GM20431 (cell line): ENCODE measurements at regions not wholly inside any gene's neighbourhood (a gene's known extent, or its start where the extent isn't known, plus 50 kb on each side); places are given as distances from the start of the nearest gene placed in this dataset.

ENCODE experiments used
- in situ Hi-C: fragments of 300-500 bp; cut with MseI, MboI; formaldehyde crosslinking; loops from one replicate; pipeline ENCODE4 v1.15.0; 2020; ENCODE audit warnings: low sequenced_read_pairs; ENCODE audit not compliant: unreplicated experiment

DNA sequence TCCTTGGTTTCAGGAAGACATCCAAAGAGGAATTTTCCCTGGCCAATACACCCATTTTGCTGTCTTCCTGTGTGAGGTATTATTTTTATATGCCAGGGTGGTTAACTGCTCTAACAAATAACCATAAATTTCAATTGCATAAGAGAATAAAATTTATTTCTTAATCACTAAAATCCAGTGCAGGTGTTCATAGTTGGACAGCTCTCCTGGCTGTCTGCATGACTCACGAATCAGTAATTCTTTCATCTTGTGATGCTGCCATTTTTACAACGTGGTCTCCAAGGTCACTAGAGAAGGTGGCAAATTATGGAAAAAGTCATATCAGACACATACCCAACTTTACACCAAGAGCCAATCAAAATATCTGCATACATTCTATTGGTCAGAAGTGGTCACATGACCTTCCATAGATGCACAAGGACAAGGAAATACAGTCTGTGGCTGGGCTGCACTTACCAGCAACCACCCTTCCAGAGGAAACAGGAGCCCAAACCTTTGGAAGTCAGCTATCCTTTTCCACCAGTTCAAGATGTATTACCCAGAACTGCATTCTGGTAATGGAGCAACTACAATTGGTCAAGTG lies 193.5 kb upstream of the PLEKHG7 start:
- in situ Hi-C loops: no loop called here

DNA sequence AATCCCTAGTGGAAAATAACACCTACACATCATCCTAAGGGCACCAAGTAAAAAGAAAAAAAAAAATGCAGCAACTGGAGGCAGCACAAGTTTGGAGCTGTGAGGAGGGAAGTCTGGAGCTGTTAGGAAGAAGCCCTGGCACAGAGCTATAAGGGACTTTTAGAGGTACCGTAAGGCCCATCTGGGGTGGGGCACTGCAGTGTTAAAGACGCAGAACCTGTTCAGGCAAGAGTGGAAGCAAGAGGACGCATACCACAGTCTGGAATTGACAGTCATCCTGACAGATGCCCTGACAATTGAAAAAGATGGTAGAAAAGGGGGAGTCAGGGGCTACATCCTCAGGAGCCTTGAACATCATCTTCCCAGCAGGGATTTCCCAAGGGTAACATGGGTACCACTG lies 195.9 kb upstream of the PLEKHG7 start:
- in situ Hi-C loops: no loop called here

DNA sequence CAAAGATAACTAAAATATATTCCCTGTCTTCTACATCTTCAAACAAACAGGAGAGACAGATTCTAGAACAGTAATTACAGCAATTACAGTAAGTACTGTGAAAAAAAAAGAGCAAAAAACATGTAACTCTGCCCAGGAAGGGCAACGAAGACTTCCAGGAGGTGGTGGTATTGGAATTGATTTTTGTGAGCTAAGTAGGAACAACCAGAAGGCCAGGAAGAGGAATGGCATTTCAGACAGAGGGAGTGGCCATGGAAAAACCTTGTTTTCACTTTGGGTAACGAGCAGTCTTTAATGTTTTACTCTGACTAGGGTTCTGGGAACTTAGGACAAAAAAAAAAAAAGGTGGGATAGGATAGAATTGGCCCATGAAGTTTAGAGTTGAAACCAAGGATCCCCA lies 196.3 kb upstream of the PLEKHG7 start:
- in situ Hi-C loops: no loop called here

DNA sequence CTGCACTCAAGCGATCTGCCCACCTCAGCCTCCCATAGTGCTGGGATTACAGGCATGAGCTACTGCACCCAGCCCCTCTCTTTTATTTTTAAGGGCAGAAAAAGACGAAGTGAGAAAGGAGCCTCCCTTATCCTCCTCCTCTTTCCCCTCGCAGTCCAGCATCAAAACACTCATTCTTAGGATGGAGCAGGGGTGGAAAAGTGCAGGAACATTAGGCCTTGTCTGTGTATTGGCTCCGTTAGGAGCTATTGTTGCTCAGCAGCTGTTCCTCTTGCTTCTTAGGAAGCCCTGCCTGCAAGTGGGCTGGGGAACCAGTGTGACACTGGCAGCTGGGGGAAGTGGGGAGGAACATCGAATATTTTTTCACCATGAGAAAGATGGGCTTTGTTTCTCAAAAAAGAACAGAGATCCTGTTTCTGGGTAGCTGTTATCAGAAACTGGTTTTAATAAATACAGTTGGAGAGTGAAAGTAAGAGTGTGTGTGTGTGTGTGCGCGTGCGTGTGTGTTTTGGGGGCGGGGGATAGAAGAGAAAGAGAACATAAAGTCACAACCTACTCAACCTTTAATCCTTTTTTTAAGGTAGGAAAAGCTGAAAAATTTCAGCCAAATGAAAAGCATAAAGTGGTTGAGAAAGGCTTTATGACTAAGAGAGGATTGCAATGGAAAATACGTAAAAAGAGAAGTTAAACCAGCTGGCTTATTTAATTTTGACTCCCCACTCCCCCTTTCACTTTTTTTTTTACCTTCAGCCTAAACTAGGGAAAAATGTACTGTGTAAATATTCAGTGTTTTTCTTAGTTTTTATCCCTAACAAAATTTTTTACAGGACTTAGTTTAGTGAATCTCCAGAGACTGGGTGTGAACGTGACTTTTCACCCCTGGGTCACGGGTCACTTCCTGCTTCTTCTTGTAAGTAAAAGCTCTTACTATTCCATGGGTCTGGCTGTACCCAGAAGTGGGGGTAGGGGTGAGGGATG lies 197.2 kb upstream of the PLEKHG7 start:
- in situ Hi-C loops: no loop called here

DNA sequence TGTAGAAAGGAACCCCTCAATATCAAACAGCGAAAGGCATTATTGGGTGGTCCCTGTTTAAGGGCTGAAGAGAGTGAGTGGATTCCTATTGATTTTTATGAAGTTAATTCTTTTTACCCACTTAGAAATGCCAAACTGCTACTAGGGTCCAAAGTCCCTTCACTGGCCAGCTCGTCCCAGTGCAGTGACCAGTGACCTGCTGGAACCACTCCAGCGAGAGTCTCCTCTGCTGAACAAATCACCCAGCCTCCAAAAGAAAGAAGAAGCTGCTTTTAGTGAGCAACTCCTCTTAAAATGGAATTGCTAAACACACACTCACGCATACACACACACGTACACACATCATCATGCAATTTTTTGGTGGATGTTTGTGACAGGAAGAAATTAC lies 198.2 kb upstream of the PLEKHG7 start:
- in situ Hi-C loops: no loop called here

DNA sequence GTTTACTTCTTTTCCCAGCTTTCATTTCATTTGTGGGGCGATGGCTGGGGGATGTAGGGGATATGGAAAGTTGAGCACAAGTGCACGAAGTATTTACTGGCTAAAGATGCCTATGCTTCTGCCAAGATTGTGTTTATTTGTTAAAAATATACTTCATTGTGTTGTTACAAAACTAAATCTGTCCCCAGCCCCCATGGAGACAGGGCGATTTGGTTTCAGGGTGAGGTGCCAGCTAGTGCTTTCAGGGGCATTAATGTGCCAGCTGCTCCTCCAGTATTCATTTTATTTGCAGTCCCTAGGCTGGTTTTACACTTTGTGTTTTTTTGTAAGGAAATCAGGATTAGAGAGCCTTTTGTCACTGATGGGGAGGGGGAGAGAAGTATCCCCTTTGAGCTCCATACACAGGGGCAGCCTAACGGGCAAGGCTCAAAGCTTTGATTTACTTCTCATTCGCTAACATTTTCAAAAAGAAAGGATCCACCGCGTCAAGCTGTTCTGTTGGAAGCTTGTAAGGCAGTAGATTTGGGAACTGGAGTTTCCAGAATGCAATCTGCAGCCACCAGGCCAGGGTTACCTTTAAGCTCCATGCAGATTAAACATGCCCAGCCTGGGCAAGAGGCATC lies 198.7 kb upstream of the PLEKHG7 start:
- in situ Hi-C loops: no loop called here

DNA sequence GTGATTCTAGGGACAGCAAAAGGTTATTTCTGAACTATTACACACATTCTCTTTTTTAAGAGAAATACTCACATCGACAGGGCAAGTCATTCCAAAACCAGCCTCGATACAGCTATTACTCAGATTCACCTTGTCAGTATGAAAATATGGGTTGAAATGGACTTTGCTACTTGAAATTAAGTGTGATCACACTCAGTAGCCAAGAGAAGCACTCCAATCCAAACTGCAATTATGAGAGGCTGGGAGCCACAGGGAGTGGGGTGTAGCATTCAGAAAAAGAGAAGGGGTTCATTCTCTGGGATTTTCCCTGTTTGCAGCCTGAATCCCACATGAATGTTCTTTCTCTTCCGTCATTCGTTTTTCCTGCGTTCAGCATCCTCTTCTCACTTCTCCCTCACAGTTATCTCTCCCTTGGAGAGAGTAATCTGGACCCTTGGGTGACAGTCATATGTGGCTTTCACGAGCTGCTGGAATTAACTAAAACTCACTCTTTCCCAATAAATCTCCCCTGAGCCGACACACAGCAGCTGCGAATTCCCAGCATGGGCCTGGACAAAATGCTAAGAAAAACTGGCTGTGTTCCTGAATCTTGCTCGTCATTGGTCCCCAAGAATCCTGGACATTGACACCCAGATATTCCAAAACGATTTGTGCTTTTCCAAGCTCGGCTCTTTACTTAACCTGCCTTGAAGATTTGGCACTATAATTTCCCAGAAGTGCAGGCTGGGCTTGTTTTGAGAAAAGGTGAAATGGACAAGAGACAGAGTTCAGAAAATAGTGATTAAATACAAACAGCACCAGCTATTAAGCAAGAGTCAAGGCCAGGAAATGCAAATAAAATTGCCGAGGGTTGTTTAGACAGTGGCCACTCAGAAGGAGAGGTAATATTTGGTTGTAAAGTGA lies 199.5 kb upstream of the PLEKHG7 start:
- in situ Hi-C loops: no loop called here

DNA sequence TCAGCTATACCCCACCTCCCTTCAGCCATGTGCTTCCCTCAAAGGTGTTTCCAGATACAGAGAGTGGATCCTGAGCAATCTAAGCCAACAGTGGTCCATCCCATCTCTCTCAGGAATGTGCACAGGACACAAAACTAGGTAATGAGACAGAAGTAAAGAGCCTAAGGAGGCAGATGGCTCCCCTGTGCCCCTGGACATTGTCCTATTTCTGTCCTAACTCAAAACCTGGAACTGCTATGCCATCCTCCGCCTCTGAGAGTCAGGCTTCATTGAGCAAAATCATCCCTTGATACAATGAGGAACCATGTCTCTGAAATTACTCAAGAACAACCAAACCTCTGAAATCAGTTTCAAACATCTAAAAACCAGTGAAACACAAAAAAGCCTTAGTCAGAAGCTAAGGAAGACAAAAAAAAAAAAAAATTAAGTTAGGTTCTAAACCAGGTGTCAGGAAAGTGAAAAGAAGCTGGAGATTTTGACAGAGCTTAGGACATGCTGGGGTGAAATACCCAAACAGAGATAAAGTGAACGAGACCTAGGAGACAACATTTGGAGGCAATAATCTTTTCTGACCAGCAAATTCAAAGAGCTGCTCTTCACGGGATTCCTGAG lies 200.3 kb upstream of the PLEKHG7 start:
- in situ Hi-C loops: no loop called here

DNA sequence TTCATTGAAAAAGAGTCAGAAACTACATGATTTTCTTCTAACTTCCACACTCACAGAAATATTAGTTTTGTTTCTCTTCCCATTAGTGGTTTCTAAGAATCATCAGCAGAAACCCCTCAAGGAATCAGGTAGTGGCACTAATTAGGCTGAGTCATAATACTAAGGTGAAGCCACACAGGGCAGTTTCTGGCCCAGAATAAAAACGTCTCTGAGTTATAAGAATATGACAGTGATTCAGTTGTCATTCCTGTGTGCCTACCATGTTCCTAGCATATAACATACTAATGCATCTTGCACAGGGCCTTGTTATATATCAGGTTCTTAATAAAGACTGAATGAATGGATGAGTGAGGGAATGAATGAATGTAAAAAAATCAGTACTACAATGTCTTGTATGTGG lies 206.0 kb upstream of the PLEKHG7 start:
- in situ Hi-C loops: no loop called here

DNA sequence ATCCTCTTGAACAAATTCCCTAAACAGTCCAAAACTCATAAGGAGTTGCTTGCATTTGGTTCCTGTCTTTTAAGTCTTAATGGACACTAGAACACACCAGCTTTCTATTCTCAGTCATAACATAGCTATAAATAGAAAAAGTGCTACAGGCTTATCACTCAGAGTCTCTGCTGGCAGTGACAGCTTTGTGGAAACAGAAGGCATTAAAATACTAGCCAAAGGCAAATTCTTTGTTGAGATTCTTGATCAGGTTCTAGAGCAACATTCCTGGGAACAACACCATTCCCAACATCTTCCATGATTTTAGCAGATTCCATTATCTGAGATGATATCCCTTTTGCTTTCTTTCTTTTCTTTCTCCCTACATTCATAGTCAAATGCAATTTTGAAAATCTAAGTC lies 207.7 kb upstream of the PLEKHG7 start:
- in situ Hi-C loops: no loop called here

DNA sequence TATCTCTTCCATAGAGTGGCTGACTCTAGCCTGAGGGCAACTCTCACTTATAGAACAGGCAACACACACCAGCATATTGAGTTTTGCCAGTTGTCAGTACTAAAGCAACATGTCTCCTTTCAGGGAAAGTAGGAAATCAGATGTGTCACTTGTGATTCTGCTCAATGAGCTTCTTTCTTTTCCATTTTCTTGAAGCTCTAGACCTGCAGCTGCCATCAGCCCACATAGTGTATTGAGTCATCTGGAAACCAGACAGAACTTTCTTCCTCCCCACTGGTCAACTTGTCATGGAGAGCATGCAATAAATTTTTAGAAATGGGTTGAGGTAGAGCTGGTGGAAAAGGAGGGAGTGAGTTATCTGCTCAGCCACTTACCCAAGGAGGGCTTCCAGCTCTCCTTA lies 209.0 kb upstream of the PLEKHG7 start:
- in situ Hi-C loops: no loop called here

DNA sequence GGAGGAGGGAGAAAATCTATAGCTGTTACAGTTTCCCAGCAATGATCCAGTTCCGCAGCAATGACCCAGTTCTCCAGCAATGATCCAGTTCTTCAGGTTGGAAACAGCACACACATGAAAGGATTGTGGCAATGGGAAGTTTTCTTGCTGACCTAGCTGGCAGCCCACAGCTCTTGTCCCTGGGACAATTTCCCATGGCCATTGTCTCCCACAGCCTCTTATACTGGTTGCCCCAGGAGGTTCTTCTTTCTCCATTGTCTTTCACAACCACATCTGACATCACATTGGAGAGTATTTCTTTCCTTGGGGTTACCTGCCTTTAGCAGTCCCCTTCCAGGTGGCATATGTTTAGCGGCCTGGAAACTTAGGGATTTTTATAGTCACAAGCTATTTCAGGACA lies 209.8 kb upstream of the PLEKHG7 start:
- in situ Hi-C loops: no loop called here

DNA sequence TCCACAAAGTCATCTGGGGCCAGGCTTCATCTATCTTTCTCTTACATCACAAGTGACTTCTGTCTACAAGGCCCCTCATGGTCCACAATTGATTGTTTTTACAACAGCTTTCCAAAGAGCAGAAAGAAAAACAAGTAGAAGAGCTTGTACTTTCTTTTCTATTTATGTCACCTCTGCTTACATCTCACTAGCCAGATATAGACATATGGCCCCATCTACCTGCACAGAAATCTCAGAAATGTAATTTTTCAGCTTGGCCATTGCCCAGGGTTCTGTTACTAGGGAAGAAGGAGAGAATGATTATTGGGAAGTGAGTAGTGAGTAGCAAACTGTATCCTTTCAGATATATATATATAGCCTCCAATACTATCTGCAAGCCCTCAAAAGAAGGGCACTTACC lies 210.5 kb upstream of the PLEKHG7 start:
- in situ Hi-C loops: no loop called here

DNA sequence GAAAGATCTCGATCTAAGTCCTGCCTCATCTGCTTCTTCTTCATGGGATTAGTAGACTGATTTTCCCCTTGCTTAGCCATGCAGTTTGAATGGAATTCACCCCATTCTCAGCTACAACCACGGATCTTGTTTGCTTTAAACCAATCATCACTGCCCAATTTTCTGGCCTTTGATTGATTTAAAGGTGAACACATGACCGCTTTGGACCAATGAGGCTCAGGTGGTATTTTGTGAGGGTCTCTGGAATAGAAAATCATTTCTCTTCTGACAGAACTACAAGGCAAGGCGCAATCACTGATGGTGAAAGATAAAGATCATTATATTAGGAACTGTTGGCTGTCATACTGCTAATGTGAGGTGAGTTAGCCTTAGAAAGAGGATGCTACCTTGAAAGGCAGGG lies 213.0 kb upstream of the PLEKHG7 start:
- in situ Hi-C loops: no loop called here

DNA sequence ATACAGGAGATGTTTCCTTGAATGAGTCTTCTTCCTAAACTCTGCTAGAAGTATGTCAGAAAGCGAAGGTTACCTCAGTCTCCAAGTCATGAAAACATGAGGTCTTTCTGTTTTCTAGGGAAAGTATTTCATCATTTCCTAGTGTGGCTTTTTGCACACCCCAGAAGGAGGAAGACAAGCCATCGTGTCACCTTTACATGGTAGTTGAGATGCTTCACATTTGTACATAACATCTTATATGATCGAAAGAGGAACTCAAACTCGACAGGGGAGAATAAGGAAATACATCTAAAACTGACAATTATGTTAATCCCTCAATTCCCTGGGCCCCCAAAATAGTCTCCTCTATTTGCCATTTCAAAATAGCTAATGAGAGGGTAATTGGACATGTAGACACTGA lies 214.1 kb upstream of the PLEKHG7 start:
- in situ Hi-C loops: no loop called here

DNA sequence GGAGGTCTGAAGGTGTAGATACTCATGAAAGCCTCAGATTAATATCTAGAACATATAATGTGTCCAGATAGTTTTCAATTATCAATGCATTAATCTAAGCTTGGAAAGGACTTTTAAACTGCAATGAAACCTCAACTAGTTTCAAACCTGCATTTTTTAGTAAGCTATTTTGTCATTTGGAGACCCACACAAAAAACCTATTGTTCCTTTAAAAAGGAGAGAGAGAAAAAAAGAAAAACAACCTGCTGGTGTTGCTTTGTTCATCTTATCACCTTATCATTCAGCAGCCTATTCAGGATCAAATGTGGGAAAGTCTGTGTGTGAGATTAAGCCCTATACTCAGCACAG lies 215.7 kb upstream of the PLEKHG7 start:
- in situ Hi-C loops: no loop called here

DNA sequence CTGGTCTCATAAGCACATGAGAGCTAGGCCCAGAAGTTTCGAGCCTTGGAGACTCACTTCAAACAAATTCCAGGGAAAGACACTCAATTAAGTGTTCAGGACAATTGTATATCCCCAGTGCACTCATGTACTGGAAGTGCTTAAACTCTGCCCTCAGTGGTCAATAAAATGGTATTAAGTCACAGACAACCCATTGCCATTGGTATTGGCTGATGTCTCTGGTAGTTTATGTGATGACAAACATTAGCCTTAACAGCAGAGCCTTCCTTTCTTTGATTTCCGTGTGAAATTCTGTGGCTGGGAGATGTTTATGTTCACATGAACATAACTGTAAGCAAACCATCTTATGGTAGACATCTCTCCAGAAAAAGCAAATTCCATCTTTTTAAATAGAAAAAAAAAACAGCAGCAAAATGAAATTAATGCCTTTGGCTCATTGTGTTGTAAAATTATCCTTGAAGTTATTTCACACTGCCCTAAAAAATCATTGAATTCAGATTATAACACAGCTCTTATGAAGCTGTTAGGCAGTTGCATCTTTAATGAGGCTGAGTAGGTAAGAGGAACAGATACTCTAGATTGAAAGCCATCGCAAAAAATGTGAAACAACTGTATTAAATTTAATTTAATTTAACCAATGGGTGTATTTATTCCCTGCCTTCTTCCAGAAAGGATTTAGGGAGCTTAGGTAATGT lies 216.2 kb upstream of the PLEKHG7 start:
- in situ Hi-C loops: no loop called here

DNA sequence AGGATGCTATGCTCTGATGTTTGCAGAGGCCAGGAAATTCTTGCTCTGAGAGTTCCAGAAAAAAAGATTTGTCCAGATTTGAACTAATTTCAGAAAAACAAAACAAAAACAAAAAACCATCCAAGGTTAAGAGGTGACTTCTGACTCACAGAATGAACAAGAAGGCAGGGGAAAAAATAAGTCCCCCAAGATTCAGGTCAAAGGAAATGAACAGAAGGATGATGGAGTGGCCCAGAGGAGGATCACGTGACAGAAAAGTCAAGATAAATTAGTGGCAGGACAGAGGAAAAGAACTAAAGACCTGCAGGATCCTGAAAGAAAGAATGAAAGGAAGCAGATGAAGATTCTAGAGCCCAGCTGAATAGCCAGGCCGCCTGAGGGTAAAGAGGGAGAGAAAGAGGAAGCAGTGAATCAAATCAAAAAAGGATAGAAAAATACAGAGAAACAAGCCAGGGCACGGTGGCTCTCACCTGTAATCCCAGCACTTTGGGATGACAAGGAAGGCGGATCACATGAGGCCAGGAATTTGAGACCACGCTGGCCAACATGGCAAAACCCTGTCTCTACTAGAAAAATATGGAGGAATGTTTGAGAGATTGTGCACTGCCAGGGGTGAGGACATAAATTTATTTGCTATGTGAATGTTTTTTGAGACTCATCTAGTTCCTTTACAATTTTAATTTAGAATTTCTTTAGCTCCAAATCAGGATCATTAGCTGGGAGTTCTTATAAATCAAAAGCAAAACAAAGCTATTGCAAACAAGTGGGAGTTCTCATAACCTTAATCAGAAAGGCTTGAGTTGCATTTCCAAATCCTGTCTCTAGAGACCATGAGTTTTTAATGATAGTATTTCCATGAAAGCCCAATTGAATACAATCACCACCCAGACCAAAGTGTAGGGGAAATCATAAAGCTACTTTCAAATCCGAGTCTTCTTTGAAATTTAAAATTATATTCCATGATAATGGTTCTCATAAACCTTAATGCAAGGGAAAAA lies 217.1 kb upstream of the PLEKHG7 start:
- in situ Hi-C loops: no loop called here
